ENCODE measurements at regions not wholly inside any gene's neighbourhood (a gene's known extent, or its start where the extent isn't known, plus 50 kb on each side); places are given as distances from the start of the nearest gene placed in this dataset.

DNA sequence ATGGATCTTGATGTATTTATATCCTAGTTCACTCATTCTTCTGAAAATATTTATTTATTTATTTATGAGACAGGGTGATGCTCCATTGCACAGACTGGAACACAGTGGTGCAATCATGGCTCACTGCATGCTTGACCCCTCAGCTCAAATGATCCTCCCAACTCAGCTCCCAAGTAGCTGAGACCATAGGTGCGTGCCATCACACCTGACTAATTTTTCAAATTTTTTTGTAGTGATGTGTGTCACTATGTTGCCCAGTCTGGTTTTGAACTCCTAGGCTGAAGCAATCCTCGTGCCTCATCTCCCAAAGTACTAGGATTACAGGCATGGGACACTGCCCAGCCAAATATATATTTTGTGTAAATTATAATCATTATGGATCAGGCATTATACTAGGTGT is 595.6 kb upstream of the ATP2B1 start:
- no peak for TF ChIP-seq POLR2A (IDR thresholded peaks at IDR 0.05)
- TF ChIP-seq, protein P1, sequence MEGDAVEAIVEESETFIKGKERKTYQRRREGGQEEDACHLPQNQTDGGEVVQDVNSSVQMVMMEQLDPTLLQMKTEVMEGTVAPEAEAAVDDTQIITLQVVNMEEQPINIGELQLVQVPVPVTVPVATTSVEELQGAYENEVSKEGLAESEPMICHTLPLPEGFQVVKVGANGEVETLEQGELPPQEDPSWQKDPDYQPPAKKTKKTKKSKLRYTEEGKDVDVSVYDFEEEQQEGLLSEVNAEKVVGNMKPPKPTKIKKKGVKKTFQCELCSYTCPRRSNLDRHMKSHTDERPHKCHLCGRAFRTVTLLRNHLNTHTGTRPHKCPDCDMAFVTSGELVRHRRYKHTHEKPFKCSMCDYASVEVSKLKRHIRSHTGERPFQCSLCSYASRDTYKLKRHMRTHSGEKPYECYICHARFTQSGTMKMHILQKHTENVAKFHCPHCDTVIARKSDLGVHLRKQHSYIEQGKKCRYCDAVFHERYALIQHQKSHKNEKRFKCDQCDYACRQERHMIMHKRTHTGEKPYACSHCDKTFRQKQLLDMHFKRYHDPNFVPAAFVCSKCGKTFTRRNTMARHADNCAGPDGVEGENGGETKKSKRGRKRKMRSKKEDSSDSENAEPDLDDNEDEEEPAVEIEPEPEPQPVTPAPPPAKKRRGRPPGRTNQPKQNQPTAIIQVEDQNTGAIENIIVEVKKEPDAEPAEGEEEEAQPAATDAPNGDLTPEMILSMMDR (IDR thresholded peaks at IDR 0.05), result no peak
